ENCODE measurements at regions not wholly inside any gene's neighbourhood (a gene's known extent, or its start where the extent isn't known, plus 50 kb on each side); places are given as distances from the start of the nearest gene placed in this dataset.

DNA sequence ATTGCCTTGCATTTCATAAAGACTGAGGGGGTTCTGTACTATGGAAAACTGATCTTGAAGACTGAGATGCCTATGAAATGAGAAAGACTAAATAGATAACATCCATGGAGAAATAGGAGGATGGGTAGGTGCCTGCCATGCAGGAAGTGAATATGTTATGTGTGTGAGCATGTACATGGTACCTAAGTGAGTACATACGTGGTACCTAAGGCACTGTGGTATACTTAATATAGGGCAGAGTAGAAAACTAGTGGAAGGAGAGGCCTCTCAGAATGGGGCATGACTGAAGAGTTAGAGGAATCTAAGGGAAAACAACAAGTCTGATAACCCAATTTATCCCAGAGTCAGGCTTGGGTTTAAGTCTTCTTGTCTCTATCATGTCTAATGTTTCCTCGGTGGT lies 161.8 kb upstream of the DCN start:
- DNase-seq: no peak

DNA sequence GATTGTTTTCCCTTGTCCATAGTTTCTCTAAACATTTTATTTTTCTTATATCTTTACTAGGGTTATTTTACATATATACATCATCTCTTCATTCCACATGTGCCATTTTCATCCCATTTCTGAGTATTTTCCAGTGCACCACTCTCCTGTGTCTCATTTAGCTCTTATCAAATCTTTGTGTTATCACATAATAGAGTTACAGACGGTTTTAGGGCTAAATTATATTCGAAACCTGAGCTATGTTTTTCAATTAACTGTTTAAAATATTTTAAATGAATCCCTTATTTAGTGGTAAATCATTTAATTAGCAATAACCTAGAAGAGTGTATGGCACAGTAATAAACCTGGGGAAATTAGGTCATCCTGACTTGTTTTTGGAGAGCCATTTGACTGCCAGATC lies 160.4 kb upstream of the DCN start:
- no peak for DNase-seq

DNA sequence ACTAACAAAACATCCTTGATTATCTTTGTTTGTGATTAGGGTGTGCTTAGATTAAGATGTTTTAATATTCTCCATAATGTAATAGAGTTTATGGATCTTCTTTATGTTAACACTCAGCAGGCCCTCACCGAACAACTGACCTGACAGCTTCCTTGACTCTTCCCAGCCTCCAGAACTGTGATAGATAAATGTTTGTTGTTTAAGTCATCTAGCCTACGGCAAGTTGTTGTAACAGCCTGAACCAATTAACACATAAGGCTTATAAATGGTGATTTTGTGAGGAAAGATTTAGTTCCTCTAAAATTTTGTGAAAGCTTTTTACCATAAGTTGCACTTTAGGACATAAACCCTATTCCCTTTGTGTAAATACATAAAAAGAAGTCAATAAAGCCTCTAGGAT lies 156.5 kb upstream of the DCN start:
- no peak for DNase-seq

DNA sequence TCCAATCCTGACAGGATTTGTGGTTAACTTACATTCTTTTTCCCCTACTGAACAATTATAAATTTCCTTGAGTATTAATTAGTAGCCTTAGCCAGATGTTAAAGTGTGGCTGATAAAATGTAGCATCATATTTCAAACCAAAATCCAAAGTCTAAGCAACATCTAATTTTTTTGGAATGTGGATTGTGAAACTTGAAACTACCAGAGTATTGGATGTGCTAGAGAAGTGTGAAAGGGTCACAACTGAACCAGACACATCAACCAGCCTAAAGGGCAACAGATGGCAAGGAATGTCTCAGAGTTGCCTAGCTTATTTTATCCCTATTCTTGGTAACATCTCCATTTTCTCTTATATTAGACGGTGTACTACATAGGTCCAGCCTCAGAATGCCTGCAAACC lies 153.1 kb upstream of the DCN start:
- peak; percentile 75 for DNase-seq

DNA sequence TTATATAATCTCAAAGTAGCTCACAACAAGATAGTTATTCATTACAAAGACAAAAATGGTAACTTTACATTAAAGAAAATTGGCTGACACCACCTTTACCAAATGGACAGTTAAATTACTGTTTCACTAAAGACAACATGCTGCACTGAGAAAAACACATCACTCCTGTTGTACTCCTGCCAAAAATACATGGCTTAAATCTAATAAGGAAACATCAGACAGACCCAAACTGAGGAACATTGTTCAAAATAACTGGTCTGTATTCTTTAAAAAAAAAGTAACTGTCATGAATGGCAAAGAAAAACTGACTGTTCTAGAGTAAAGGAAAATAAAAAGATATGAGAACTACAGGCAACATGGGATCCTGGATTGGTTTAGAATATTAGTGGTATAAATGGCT lies 151.3 kb upstream of the DCN start:
- no peak for DNase-seq

DNA sequence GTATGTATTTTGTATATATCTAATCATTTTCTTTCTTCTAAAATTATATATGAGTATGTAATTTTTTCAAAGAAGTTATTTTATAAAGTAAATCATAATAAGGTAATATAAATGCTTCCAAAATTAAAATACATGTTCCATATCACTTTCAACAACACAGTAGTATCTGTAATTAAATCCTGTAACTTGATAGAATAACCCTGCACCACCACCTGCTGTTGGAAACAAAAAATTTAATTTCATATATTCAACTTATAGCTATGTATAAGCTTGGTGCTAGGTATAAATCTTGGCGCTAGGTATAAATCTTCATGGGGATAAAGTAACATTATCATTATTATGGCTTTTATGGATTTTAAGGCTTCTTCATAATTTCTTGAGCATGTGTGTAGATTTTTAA lies 149.7 kb upstream of the DCN start:
- no peak for DNase-seq

DNA sequence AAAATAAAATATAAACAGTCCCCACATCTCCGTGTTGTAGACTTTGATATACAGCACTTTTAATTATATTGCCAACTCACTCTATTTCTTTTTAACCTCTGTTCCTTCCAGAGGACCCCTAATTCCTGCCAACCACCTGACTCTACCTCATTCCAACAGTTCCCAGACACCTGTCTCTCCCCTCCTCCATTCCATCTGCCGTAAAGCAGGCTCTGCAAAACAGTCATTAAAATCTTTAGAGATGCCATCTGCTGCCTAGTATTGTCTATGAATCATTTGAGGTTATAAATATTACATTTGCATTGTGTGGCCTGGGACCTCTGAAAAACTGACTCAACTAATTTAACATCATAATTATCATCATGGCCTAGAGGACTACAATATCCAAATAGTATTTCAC lies 148.8 kb upstream of the DCN start:
- DNase-seq: no peak

DNA sequence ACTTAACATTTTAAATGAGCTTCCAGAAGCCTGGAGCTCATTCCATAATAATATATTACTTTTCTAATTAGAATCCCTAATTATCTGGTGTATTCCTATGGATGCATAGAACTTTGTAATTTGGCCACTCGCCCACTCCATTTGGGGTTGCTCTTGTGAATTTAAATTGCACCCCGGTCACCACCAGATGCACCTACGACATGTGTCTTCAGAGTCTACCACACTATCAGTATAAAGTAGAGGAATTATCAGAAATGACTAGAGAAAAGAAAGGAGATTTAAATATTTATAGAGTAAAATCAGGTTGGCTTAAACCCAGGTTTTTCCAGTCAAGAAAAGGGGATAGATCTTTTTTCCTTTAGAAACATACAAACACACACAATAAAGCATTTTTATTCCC lies 145.8 kb upstream of the DCN start:
- DNase-seq: no peak

DNA sequence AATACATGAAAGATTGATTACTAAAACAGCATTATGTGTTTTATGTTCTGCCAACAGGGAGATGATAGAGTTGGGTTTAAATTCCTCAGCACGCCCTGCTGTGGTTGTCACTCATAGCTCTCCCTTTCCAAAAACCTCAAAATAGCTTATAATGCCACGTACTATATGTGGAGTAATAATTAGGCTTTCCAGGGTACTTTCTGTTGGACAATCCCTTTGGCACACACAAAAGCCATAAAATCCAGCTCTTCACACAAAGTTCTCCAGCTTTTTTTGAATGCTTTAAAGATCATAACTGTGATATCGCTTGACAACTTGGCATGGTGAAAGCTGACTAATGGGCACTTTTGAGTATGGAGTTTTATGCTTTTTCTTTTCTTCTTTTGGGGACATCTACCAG lies 145.3 kb upstream of the DCN start:
- DNase-seq: peak; percentile 73

DNA sequence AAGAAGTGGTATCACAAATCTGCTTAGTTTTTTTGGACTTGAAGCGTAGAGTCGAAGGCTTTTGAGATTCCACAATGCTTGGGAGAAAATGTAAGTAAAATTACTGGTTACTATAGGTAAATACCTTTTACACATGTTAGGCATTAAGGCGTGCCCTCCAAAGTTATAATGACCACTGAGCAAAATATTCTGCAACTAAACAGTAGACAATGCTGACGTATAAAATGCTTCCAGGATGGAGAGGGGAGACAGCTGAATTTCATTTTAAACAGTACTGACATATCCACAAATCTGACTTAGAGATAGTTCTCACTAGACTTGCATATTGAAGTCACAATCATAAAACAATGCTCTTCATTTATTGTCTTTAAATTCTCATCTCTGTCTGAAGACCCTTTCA lies 144.5 kb upstream of the DCN start:
- DNase-seq: peak; percentile 75

DNA sequence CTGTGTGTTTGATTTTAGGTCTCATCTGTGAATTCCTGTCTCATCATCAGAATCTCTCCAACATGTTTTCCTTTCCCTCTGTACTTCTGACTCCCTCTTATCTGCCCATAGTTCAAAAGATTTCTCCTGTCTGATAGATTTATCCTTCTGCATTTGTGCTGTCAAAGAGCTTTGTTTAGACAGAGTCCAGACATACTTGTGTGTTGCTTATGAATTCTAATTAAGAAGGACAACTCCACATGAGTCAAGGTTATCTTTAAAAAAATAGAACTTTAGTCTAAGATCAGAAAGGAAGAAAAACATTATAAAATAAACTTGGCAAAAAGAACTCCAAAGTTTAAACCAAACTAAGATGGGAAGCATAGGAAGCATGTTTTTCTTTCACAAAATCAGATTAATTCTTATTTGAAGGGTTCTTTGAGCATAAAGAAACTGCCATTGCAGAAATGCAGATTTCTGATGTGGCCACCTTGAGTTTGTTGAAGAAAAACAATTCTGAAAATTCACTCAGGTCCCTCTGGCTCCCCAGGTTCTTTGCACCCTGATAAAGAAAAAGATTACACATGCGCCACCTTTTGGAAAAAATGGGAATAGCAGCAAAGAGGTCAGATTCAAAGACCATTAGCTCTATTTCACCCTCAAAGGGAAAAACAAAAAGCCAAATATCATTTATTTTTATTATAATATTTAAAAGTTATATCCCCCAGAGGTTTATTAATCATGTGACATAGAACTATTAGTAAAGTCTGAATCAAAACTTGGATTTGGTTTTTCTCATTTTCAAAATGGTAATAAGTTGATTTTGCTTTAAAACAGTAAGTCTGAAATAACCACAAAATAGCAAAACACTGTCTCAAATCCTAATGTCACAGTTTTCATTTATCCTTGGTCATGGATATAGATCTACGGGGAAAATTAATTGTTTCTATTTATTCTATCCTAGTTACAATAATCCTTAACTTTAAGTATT lies 143.7 kb upstream of the DCN start:
- peak; percentile 73 for DNase-seq

DNA sequence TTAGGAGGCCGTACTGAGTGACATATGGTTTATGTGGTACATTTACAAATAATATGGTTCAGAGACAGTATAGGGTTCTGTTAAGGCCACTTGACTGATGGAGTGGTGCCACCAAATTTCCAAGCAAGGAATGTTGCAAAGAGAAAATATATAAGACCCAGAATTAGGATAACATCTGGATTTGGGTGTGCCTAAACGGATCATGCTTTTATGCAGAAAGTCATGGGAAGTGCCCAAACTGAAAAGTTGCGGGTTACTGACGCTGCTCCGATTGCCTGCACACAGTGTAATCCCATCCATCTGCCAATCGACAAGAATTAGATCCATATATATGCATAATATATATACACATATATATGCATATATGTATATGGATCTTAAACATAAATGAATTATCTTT lies 138.4 kb upstream of the DCN start:
- DNase-seq: no peak

DNA sequence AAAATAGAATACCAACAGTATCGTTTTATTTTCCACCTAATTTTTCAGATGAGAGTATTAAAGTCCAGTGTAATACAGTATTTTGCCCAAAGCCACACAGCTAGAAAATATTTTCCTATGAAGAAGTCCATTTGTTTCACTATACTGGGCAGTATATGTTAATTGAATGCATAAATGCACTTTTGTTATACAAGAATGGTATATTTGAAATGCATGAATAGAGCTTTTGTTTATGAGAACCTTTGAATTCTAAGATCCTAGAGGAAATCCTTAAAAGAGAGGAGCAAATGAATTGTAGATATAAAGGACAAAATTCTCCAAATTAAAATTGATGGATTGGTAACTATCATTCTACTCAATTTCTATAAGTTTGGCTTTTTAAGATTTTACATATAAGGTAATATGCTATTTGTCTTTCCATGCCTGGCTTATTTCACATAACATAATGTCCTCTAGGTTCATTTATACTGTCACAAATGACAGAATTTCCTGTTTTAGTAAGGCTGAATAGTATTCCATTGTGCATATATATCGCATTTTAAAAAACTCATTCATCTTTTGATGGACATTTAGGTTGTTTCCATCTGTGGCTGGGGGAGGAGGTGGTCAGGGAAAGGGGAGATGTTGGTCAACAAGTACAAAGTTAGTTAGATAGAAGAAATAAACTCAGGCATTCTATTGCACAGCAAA lies 136.6 kb upstream of the DCN start:
- no peak for DNase-seq

DNA sequence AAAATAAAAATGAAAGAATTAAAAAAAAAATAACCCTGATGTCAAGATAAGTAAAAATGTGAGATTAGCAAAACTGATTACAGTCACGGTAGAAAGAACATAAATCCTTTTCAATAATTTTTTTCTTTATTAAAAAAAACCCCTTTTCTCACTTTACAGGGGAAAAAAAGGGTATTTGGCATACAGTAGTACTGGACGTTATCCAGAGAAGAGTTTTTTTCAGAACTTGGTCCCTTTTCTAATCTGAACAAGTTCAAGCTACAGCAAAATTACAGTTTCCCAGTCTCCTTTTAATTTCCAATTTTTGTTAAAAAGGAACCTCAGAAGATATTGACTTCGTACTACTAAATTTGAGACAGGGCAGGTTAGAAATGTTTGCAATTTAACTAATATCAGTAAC lies 134.7 kb upstream of the DCN start:
- DNase-seq: no peak

DNA sequence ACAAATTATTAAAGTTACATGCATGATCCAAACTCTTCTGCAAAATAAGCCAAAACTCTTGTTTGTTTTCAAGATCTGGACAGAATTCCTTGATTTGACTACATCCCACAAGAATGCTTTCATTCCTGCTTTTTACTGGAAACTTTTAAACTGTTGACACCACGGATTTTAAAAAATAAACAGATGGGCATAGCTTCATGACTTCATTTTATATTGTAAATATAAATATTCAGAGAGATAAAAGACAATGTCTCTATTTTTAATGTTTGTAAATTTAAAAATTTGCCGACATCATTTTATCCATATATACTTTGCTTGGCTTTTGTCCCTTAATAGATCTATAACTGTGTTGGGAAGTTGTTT lies 134.3 kb upstream of the DCN start:
- peak; percentile 38 for DNase-seq

DNA sequence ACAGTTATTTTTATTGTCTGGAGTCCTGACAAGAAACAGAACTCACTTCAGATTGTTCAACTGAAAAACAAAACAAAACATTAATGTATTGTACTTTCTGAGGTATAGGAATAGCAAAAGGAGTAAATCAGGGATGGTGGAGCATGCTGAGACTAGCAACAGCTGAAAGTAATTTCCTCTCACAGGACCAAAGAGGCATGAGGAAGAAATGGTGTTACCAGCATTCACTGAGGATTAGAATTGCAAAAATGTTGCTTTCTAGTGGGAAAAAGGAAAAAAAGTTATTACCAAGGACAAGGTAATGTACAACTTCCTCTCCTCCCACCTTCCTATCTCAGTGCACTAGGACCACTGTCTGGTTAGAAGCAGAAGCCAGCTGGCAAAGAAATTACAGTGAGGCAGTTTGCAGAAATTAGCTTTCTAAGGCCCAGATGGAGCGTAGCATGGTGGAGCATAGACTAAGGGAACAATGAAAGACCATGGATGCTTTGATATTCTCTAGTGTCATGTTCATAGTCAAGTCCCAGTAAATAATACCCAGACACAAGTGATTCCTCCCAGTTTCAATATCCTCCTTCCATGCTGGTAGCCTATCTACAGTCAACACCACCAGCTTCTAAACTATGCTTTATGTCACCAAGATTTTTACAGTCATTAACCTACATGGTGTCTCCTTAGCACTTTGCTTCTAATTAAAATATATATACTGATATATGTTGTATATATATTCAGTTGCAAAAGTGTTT lies 133.7 kb upstream of the DCN start:
- DNase-seq: no peak

DNA sequence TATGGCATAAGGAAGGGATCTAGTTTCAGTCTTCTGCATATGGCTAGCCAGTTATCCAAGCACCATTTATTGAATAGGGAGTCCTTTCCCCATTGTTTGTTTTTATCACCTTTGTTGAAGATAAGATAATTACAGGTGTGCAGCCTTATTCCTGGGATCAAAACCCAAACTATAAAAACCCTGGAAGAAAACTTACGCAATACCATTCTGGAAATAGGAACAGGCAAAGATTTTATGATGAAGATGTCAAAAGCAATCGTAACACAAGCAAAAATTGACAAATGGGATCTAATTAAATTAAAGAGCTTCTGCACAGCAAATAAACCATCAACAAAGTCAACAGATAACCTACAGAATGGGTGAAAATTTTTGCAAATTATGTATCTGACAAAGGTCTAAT lies 128.5 kb upstream of the DCN start:
- no peak for DNase-seq

DNA sequence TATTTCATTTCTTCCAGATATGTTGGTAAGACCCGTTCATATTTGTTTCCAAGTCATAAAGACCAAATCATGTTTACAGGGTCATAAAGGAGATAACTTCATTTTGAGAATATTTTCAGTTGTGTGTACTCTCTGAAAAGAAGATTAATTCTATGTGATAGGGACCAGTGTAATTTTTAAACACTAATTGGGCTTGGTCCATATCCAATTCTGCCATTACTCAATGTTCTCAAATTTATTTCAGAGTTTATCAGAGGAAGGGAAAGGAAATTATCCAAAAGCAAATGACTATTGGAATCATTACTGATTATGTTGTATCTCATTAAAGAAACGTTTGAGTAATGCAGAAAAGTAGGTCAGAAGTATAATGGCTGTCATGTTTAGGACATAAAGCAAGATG lies 126.8 kb upstream of the DCN start:
- DNase-seq: no peak

DNA sequence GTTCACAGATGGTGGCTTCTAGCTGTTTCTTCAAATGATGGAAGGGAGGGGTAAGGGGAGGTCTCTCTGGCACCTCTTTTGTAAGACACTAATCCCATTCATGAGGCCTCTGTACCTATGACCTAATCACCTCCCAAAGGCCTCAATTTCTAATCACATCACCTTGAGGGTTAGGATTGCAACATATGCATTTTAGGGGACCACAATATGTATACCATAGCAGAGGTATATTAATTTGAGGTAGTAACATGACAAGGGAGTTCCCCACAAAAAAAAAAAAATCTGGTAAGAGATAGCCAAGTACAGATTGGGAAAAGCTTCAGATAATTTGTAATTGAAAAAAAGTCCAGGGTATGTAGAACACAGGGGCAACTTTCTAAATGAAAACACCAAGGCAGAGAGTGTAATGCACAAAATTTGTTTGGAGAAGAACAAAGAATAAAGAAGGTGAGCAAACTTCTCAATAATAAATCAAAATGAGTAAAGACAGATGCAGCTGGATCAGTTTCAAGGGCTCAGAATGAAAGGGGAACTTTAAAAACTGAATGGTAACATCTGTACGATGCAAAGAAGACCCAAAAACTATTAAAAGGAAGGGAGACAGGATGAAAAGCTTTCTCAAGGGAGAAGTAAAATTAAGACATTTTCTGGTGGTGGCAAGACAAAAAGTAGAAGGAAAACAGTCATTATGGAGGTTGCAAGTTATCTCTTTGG lies 125.5 kb upstream of the DCN start:
- no peak for DNase-seq

DNA sequence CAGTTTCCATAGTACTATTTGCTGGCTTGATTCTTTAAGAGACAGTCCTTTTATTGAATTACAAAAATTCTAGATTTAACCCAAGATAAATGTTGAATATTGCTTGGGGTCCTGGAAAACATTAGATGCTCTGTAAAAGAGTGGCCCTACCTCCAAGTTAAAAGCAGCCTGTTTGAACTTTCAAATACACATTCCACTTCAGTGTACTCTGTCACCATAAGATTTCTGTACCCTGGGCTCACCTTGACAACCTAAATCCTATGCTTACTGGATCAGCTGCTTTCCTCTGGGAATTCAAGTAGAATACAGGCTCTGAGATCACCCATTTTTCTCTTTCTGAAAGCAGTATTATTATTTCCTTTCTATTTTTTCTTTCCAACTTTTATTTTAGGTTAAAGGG lies 107.7 kb upstream of the DCN start:
- no peak for DNase-seq

DNA sequence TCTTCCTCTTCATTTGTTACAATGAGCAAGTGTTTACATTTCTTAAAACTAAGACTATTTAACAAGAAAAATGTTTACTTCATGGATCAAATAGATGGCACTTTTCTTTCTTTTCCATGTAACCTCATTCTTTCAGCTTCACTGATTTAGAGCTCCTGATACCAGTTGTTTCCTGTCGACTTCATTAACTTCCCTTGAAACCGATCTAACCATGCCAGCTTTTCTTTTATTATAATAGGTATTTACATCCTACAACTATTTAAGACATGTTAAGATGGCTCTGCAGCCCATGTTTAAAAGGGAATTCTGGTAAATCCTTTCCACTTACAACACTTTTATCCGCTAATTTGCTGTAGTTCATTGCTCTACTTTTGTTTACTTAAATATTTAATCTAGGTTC lies 107.3 kb upstream of the DCN start:
- DNase-seq: no peak

DNA sequence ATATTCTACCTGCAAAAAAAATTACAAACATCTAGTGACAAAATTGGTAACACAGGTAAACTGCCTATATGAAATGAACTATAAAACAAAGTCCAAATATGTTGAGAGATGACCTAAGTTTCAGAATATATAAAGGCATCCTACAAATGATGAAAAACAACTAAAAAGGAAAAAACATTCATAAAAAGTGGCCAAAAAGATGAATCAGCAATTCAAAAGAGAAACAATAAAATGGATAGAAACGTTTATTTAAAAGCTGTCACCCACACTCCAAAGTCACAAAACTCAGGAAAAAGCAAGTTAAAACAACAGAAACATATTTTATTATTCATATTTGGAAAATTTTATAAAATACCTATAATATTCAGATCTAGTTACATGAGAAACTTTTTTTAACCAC lies 106.5 kb upstream of the DCN start:
- no peak for DNase-seq

DNA sequence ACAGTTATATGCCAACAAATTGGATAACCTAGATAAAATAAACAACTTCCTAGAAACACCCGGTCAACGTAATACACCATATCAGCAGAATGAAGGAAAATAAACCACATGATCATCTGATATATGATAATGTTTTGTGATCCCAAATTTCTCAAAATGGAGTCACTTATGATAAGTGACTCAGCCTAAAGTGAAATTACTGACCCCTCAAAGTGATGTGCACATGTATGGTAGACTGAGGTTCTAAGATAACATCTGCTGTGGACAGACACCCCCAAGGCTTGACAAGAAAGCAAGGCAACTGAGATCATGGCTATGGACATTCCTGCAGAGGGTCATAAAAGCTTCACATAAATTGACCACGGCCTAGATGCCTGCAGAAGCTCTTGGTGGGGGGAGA lies 105.1 kb upstream of the DCN start:
- DNase-seq: no peak

Data from fibroblast of skin of abdomen (primary cell).